ENCODE measurements at regions not wholly inside any gene's neighbourhood (a gene's known extent, or its start where the extent isn't known, plus 50 kb on each side); places are given as distances from the start of the nearest gene placed in this dataset.

GRCh38 chr2:4965556-4966320 lies 726.4 kb upstream of the SOX11 start:
- TF ChIP-seq CTCF (conservative IDR thresholded peaks at IDR 0.05) (no peak), EZH2 (IDR thresholded peaks at IDR 0.05; ENCODE audit: low read depth) (no peak)
